ENCODE measurements at regions not wholly inside any gene's neighbourhood (a gene's known extent, or its start where the extent isn't known, plus 50 kb on each side); places are given as distances from the start of the nearest gene placed in this dataset.

DNA sequence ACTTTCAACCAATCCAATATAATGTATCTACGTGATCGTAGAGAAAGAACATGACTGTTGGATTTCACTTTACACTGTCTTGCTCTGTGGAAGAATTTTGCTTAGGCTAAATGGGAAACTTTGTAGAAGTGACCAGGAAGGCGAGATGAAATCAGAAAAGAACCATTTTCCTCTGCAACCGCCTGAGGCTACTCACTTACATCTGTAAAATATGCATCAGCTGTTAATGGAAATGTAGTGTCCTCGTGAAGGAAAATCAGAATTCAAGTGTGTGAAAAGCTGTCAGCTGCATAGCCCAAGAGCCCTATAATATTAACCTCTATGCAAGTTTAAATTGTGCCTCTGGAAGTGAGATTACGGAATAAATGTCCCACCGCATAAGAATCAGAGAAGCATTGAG is 277.9 kb downstream of the C6orf118 start:
- Histone ChIP-seq H3K27ac (no peak overlapping the region), H3K36me3 (ENCODE audit: insufficient read depth, low read length) (no peaks in the 10 kb centered on the region), H3K9ac (ENCODE audit: insufficient read length) (no peak overlapping the region), H3K4me3 (no peak overlapping the region), H3K9me3 (ENCODE audit: low read depth, low read length) (no peaks in the 10 kb centered on the region)
- peak; percentile 3 for DNase-seq (ENCODE audit: low read depth, low spot score)
- no peak for TF ChIP-seq POLR2AphosphoS5 (IDR thresholded peaks at IDR 0.05; ENCODE audit: borderline replicate concordance, low read depth, low read length)
- TF ChIP-seq EZH2 (IDR thresholded peaks at IDR 0.05): no peak
- no peak for TF ChIP-seq FOXP2 (optimal IDR thresholded peaks at IDR 0.05; ENCODE audit: control extremely low read depth, extremely low read length, insufficient read depth)

- H3K36me3 ChIP-seq (ENCODE audit: insufficient read depth, low read length): no peaks in the 10 kb centered on the region
- H3K4me3 ChIP-seq: no peak overlapping the region
- TF ChIP-seq POLR2AphosphoS5 (IDR thresholded peaks at IDR 0.05; ENCODE audit: borderline replicate concordance, low read depth, low read length) (no peak), EZH2 (IDR thresholded peaks at IDR 0.05) (no peak), FOXP2 (optimal IDR thresholded peaks at IDR 0.05; ENCODE audit: control extremely low read depth, extremely low read length, insufficient read depth) (no peak)
- DNase-seq (ENCODE audit: low read depth, low spot score): no peak
- H3K27ac ChIP-seq: no peak overlapping the region
- no peaks in the 10 kb centered on the region for H3K9me3 ChIP-seq (ENCODE audit: low read depth, low read length)
- no peak overlapping the region for H3K9ac ChIP-seq (ENCODE audit: insufficient read length)
These were observed 284.4 kb downstream of the C6orf118 start for GRCh38 chr6:165025040-165025439.

GRCh38 chr6:165019681-165020080 is 289.7 kb downstream of the C6orf118 start:
- Histone ChIP-seq H3K36me3 (ENCODE audit: insufficient read depth, low read length) (no peaks in the 10 kb centered on the region), H3K4me3 (no peak overlapping the region), H3K9ac (ENCODE audit: insufficient read length) (no peak overlapping the region), H3K9me3 (ENCODE audit: low read depth, low read length) (no peaks in the 10 kb centered on the region), H3K27ac (no peak overlapping the region)
- TF ChIP-seq POLR2AphosphoS5 (IDR thresholded peaks at IDR 0.05; ENCODE audit: borderline replicate concordance, low read depth, low read length): no peak
- no peak for DNase-seq (ENCODE audit: low read depth, low spot score)

DNA sequence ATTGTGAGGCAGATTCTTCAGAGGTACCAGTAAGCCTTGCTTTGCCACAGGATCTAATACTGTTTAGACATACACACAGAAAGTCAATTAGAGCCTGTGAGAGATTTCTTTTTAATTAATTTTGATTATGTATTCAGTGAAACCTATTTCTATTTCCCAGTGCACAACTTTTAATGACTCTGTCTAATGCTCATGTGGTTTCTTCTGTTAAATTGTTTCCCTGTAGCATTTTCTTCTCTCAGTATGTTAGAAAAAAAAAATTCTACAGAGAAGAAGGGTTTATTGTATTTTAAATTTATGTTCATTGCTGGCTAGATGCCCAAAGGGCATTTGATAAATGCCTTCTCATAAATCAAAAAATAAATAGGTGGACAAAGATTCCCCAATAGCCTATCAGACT is 293.7 kb downstream of the C6orf118 start:
- no peak for TF ChIP-seq POLR2AphosphoS5 (IDR thresholded peaks at IDR 0.05; ENCODE audit: borderline replicate concordance, low read depth, low read length)
- TF ChIP-seq EZH2 (IDR thresholded peaks at IDR 0.05): no peak
- no peak for TF ChIP-seq FOXP2 (optimal IDR thresholded peaks at IDR 0.05; ENCODE audit: control extremely low read depth, extremely low read length, insufficient read depth)
- H3K4me3 ChIP-seq: no peak overlapping the region
- no peak overlapping the region for H3K27ac ChIP-seq
- no peak for DNase-seq (ENCODE audit: low read depth, low spot score)
- H3K9me3 ChIP-seq (ENCODE audit: low read depth, low read length): no peaks in the 10 kb centered on the region
- H3K9ac ChIP-seq (ENCODE audit: insufficient read length): no peak overlapping the region
- H3K36me3 ChIP-seq (ENCODE audit: insufficient read depth, low read length): no peaks in the 10 kb centered on the region

- no peaks in the 10 kb centered on the region for H3K9me3 ChIP-seq (ENCODE audit: low read depth, low read length)
- TF ChIP-seq FOXP2 (optimal IDR thresholded peaks at IDR 0.05; ENCODE audit: control extremely low read depth, extremely low read length, insufficient read depth): no peak
- no peak for TF ChIP-seq EZH2 (IDR thresholded peaks at IDR 0.05)
- TF ChIP-seq POLR2AphosphoS5 (IDR thresholded peaks at IDR 0.05; ENCODE audit: borderline replicate concordance, low read depth, low read length): no peak
- no peak for DNase-seq (ENCODE audit: low read depth, low spot score)
These were observed 295.7 kb downstream of the C6orf118 start for GRCh38 chr6:165013701-165014100.

DNA sequence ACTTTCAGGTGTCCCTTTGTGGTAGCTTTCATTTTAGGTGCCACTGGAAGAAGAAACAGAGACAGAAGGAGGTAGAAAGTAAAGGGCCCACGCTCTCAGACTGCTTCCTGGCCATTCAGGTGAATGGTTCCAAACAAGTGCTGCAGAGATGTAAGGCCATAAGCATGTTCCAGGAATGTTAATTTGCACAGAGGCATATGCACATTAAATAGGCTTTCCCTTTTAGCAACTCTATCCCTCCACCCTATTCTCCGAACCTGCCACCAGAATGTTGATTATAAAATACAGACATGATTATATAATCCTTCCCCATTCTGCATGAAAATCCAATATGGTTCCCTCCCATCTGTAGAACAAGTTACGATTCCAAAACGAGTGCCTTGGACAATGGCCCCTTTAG is 297.2 kb downstream of the C6orf118 start:
- H3K4me3 ChIP-seq: no peak overlapping the region
- no peaks in the 10 kb centered on the region for H3K36me3 ChIP-seq (ENCODE audit: insufficient read depth, low read length)
- TF ChIP-seq FOXP2 (optimal IDR thresholded peaks at IDR 0.05; ENCODE audit: control extremely low read depth, extremely low read length, insufficient read depth) (no peak), EZH2 (IDR thresholded peaks at IDR 0.05) (no peak), POLR2AphosphoS5 (IDR thresholded peaks at IDR 0.05; ENCODE audit: borderline replicate concordance, low read depth, low read length) (no peak)
- H3K9ac ChIP-seq (ENCODE audit: insufficient read length): no peak overlapping the region
- no peaks in the 10 kb centered on the region for H3K9me3 ChIP-seq (ENCODE audit: low read depth, low read length)
- H3K27ac ChIP-seq: no peak overlapping the region
- DNase-seq (ENCODE audit: low read depth, low spot score): no peak

More at GRCh38 chr6:165013701-165014100, 295.7 kb downstream of the C6orf118 start:
- no peak overlapping the region for H3K9ac ChIP-seq (ENCODE audit: insufficient read length)
- H3K36me3 ChIP-seq (ENCODE audit: insufficient read depth, low read length): no peaks in the 10 kb centered on the region
- H3K27ac ChIP-seq: no peak overlapping the region
- H3K4me3 ChIP-seq: no peak overlapping the region

- H3K9ac ChIP-seq (ENCODE audit: insufficient read length): no peak overlapping the region
- no peak for DNase-seq (ENCODE audit: low read depth, low spot score)
These were observed 298.6 kb downstream of the C6orf118 start for GRCh38 chr6:165010556-165011535.

DNA sequence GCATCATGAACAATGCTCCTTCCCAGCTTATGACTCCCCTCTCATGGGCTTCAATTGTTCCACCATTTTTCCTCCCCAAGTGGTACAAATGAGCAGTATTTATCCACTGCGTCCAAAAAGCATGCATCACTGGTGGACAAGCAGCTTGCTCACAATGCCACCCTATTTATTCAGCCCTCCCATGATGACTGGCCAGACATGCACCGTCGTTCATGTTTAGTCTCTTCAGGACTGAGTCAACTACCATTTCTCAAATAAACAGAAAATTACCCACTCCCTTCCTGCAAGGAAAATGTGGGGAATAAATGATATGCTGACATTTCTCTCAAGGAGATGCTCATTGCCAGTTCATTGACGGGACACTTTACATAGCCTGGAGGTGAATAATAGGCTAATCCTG is 300.4 kb downstream of the C6orf118 start:
- TF ChIP-seq POLR2AphosphoS5 (IDR thresholded peaks at IDR 0.05; ENCODE audit: borderline replicate concordance, low read depth, low read length): no peak
- no peak for TF ChIP-seq FOXP2 (optimal IDR thresholded peaks at IDR 0.05; ENCODE audit: control extremely low read depth, extremely low read length, insufficient read depth)
- TF ChIP-seq EZH2 (IDR thresholded peaks at IDR 0.05): no peak
- H3K27ac ChIP-seq: no peak overlapping the region
- no peak for DNase-seq (ENCODE audit: low read depth, low spot score)
- no peak overlapping the region for H3K9ac ChIP-seq (ENCODE audit: insufficient read length)
- H3K4me3 ChIP-seq: no peak overlapping the region
- no peaks in the 10 kb centered on the region for H3K36me3 ChIP-seq (ENCODE audit: insufficient read depth, low read length)
- H3K9me3 ChIP-seq (ENCODE audit: low read depth, low read length): no peaks in the 10 kb centered on the region

More at GRCh38 chr6:165010556-165011535, 298.6 kb downstream of the C6orf118 start:
- H3K9me3 ChIP-seq (ENCODE audit: low read depth, low read length): no peaks in the 10 kb centered on the region
- H3K4me3 ChIP-seq: no peak overlapping the region
- H3K27ac ChIP-seq: no peak overlapping the region
- TF ChIP-seq POLR2AphosphoS5 (IDR thresholded peaks at IDR 0.05; ENCODE audit: borderline replicate concordance, low read depth, low read length): no peak
- TF ChIP-seq EZH2 (IDR thresholded peaks at IDR 0.05): no peak
- no peak for TF ChIP-seq FOXP2 (optimal IDR thresholded peaks at IDR 0.05; ENCODE audit: control extremely low read depth, extremely low read length, insufficient read depth)
- no peaks in the 10 kb centered on the region for H3K36me3 ChIP-seq (ENCODE audit: insufficient read depth, low read length)
